HG02798 (cell line): ENCODE measurements at regions not wholly inside any gene's neighbourhood (a gene's known extent, or its start where the extent isn't known, plus 50 kb on each side); places are given as distances from the start of the nearest gene placed in this dataset.

Source experiments
- ATAC-seq: cut with Tn5 transposase; IDR thresholded peaks from one replicate; pipeline ENCODE4 v1.9.1; 2021; ENCODE audit warnings: mild to moderate bottlenecking; ENCODE audit not compliant: unreplicated experiment, poor library complexity

DNA sequence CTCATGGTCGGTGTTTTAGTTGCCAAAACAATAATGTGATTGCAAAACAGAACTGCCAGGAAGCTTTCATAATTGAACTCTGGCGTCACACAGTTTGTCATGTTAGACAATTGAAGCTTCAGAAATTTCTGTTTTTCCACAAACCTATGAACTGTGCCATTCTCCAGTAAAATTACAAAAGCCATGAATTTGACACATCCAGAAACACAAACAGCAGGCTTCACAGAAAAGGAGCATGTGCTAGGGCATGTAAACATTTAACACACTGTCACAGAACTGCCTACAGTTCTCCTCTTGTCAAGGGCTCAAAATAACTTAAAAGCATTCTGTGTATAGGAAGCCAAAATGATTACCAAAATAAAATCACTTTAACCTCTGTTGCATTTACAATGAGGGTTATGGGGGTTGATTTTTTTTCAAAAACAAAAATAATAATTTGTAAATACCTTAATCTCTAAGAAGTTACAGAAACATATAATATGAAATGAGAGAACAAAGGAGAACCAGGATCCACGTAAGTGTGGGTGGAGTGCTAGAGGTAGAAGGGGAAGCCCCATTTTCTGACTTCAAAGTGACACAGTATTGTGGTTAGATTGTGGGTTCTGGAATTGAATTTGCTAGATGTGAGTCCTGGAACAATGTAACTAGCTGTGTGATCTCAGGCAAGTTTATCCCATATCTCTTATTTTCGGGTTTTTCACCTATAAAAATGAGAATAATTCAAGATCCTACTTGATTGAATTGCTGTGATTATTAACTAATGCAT lies 295.0 kb downstream of the CENPC start:
- peak; percentile 34 for ATAC-seq

DNA sequence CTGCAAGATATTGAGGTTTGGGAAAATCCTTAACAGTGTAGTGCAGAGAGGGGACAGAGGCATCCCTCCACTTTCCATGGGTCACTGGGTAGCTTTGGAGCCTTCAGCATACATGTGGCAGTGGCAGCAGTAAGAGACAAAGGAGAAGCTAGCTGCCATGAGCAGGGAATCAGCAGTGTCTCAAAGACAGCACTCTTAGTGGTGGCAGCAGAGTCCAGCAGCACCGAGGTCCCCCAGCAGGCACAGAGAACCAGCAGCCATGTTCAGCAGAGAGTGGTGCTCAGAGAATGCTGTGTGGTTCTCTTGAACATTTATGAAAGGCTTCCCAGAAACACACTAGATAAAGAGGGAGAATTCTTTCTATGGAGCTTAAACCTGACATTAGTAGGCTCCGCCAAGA lies 308.5 kb downstream of the CENPC start:
- ATAC-seq = no peak

DNA sequence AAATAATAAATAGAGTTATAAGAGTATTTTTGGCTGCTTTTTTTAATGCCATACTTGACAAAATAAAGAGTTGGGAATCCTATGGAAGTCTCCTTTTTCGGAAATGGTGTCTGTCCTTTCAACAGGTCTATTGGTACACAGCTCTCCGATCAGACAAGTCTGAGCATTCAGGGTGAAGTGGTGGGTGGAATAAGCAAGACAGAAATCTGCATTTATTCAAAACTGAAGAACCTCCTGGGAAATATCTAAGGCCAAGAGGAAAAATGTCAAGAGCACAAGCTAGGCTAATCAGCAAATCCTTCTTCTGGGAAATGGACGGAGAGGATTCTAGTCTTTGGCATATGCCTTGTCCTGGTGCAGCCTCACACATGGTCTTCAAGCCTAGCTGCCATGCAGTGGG lies 309.0 kb downstream of the CENPC start:
- no peak for ATAC-seq

DNA sequence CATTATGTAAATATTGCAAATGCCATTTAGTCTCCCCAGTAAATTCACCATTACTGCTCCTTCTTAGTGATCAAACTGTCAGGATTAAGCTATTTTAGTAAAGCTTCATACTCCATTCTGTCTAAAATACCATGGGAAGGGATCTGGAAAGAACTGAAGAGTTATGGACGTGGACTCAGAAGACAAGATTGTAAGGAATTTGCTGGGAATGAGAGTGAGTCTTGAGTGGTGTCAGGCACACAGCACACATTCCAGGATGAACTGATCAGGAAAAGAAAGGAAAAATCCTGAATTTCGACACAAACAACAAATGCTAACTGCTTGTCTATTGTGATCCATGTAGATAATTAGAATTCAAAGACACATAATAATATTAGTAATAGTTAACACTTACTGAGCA lies 311.0 kb downstream of the CENPC start:
- no peak for ATAC-seq

DNA sequence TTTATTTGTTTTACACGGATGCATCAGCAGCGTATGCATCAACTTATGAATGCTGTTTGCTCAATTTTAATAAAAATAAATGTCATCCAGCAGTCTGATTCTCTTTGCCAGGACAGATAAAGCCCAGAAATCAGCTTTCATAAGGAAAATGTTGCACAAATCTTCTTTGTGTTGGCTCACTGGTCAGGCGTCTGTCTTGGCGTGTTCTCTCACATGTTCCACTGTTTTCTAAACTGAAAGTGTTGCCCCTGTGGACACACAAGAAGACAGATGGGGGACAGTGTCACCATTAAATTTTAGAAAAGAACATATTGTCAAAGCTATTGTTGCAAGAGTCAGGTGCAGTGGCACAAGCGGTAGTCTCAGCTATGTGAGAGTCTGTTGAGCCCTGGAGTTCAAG lies 316.2 kb downstream of the CENPC start:
- ATAC-seq = no peak

DNA sequence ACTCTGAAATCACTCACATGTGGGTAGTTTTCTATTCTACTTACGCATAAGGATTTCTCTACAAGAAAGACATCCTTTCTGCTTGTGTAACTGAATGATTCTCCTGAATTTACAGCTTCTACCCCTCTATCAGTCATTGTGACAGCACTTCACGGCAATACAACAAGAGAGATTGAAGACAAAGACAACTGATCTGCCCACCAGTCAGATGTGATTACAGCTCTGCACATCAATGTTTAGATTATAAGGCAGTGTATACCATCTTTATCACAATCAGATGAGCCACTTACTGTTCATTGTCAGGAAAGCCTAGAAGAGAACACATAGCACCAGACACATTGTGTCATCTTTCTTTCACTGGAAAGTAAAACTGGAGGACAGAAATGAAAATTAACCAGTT lies 324.4 kb downstream of the CENPC start:
- ATAC-seq = no peak

DNA sequence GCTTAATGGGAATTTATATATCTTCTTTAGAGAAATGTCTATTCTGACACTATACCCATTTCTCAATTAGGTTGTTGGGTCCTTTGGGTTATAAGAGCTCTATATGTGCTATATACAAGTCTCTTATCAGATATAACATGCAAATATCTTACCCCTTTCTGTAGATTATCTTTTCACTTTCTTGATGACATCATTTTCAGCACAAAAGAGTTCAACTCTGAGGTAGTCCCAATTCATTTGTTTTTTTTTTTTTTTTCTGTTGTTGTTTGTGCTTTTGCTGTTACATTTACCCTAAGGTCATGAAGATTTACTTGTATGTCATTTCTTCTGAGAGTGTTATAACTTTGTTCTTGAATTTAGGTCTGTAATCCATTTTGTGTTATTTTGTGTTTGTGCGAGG lies 326.4 kb downstream of the CENPC start:
- ATAC-seq = no peak

DNA sequence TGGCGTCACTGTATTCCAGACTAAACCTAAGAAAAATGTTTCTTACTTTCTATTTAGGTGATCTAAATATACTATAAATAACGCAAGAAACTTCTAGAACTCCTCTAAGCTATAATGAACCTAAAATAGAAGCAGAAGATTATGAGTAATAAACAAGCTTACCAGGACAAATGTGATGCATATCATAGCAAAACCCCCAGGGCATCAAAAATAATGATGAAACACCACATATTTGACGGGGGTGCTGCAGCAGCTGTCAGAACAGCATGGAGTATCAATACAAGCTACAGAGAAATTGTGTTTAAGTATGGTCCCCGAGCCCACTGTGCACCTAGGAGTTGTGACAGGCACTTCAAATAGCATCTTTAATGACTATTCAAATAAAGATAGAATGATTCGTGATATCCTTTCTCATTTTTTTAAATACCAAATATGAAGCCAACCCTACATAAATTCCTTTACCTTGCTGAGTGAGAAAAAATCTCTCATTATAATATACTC lies 337.3 kb downstream of the CENPC start:
- no peak for ATAC-seq

DNA sequence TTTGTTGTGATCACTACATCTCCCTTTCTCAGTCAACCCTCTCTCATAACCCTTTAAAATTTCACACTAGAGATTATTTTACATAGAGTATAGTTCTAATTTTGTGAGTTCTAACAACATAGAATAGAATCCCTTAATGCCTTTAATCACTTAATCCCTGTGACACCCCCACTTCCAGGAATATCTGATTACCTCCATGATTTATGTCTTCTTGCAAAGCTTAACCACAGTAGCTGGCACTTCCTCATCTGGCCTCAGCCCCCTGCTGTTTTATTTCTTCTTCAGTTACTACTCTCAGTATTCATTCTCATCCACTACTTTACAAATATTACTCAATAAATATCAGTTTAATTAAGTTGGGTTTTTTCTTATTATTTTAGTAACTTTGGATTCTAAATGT lies 340.9 kb downstream of the CENPC start:
- ATAC-seq = no peak

DNA sequence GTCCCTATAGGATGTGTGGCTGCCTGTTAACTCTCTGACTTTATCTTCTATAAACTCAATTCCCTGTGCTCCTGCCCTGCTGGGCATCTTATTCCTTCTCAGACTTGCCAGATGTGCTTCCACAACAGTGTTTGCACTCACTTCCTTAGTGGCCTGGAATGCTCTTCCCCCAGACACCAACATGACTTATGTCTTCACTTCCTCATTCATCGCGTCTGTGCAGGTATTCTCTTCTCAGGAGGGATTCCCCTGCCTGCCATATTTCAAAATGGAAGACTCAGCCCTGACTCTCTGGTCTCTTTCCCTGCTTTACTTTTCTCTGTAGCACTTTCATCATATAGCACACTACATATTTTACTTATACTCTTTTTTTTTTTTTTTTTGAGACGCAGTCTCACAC lies 344.0 kb downstream of the CENPC start:
- ATAC-seq = no peak

DNA sequence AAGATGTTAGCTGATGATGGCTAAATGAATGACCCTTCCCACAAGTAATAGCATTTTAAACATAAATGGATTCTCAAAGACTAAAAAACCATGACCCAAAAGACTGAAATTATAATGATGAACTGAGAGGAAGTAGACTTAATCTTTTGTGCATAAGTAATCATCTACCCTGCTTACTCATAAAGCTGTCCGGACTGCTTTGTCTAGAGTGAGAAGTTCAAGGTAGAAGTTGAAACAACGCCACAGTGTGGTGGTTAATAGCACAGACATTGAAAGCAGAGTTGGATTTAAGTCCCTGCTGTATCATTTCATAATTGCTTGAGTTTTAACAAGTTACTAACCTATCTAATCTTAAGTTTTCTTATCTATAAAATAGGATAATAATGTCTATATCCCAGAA lies 346.6 kb downstream of the CENPC start:
- no peak for ATAC-seq

DNA sequence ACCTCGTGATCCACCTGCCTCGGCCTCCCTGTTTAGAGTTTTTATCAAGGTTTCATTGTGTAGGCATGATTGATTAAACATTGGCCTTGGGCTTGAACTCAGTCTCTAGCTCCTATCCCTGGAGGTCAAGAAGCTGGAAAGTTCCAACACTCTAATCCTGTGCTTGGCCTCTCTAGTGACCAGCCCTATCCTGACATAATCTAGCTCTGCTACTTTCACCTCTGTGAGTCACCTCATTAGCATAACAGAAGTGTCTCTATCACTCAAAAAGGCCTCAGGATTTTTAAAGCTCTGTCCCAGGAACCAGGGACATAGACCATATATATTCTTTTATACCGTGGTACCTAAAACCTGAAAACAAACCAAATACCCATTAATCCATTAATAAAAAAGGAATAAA lies 377.5 kb downstream of the CENPC start:
- ATAC-seq = no peak

DNA sequence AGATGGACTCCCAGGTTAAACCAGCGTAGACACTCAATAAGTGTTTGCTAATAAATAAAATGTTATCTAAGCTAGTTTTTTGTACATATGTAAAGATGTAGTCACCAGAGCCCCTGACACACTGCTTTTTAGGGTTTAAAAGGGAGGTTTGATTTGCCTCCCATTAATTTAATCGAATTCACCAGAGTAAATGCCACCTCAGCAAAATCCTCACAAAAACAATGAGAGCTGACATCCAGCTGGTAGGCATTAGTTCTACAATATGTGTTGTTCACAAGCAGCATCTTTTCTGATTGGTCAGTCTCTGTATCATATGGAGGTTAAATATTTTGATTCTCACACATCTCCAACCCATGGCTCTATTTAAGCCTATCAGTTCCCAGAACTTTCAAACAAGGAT lies 382.6 kb downstream of the CENPC start:
- ATAC-seq = no peak

DNA sequence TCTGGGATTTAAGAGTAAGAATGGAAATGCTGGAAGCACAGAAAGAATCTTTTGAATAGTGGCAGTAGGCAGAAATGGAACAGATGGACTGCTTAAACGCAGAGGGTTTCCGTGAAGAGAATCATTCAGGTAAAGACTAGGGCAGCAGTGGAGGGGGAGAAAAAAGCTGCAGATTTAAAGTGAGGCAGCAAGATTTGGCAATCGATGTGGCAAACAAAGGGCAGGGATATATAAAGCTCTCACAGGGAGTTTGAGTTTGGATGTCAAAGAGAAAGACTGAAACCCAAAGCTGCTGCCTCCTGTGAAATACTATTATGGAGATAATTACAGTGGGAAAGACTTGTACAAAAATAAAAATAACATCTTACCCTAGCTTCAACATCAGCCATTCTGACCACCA lies 384.0 kb downstream of the CENPC start:
- no peak for ATAC-seq

DNA sequence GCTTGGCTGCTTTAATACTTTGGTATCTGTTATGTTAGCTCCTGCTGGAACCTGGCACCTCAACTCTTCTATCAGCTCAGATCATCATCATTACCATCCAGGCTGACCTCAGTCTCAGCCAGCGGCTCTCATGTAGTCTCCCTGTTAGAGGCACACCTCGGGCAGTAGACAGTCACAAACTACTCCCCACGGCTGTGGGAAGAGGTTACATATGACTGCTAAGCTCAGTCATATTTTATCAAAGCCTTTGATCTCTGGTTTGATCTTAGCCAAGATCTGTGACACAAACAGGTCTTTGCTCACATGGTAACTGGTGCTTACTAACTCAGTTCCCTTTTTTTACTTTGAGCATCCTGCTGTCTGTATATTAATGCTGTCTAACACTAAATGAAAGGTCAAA lies 384.9 kb downstream of the CENPC start:
- no peak for ATAC-seq

DNA sequence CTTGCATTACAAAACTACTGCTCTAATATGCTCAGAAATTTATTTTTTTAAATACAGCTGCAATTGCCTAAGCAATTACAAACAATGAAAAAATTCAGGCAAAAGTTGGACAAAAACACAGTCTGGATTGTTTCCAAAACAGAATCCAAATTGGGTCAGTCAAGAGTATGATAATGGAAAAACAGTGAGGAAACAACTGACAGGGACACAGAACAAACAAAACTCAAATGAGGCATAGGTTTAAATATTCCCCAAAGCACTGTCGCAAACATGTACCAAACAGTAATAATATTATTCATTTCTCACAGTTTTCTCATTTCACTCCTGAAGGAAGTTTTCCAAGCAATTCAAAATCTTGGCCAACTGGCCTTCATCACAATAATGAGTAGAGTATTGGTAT lies 386.6 kb downstream of the CENPC start:
- ATAC-seq = no peak

DNA sequence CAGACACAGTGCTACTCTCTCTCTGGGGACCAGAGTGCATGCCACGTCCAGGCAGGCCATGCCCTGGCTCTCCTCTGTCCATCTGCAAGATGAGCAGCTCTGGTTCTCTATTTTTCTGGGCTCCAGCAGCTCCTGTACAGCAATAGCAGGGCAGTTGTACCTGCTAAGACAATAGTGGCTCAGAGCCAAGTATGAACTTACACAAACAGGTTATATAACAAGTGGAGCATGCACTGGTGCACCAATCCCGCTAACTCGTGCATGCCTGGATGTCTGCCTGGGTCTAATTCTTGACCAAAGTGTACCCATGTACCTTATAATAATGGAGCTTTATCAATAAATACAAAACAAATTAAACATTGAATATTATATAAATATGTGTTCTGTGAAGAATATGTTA lies 392.3 kb downstream of the CENPC start:
- ATAC-seq = no peak

DNA sequence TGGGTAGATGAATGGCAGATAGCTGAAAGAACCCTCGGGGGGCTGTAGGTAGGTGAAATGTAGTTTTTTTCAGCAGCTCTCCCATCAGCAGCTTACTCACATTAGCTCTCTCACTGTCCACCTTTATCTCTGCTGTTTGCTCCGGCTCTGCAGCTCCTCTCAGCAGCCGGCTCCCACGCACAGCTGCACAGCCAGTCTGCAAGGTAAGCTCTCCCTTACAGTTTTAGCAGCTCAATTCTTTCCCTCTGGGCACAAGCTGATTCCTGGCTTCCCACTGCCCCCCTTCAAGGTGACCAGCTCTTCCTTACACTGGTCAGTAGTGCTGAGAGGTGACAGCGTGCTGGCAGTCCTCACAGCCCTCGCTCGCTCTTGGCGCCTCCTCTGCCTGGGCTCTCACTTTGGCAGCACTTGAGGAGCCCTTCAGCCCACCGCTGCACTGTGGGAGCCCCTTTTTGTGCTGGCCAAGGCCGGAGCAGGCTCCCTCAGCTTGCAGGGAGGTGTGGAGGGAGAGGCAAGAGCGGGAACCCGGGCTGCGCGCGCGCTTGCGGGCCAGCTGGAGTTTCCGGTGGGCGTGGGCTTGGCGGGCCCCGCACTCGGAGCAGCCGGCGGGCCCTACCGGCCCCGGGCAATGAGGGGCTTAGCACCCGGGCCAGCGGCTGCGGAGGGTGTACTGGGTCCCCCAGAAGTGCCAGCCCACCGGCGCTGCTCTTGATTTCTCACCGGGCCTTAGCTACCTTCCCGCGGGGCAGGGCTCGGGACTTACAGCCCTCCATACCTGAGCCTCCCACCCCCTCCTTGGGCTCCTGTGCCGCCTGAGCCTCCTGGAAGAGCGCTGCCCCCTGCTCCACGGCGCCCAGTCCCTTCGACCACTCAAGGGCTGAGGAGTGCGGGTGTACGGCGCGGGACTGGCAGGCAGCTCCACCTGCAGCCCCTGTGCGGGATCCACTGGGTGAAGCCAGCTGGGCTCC lies 393.6 kb downstream of the CENPC start:
- no peak for ATAC-seq

DNA sequence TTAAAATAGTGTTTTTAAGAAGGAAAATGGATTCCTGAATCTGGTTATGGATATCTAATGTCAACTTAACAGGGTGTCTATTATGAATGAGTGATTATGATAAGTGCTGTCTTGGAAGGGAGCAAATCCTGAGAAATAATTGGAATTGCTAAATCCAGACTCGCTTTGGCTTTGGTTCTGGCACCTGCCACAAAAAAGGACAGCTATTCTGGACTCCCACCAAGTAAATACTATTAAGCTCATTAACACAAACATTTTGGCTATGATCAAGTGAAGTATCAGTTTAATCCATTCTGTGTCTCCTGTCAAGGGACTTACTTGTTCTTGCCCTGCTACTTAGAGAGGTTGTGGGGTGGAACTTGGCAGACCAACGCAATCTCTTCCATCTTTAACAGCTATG lies 403.7 kb downstream of the CENPC start:
- no peak for ATAC-seq

DNA sequence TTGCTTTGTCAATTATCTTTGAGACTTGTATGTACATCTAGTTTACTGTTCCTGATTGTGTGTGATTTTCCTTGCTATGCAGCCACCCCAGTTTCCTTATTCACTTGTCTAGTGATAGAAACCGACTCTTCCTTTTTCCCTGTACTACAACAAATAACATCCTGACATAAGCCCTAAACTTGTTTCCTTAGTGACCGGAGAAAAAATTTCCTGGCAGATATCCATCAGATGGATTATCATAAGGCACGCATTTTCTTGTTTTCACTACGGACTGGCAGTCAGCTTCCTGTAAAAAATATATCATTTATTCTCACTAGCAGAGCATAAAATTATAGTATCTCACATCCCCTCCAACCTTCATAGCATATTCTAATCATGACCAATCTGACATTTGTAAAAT lies 410.7 kb downstream of the CENPC start:
- no peak for ATAC-seq

DNA sequence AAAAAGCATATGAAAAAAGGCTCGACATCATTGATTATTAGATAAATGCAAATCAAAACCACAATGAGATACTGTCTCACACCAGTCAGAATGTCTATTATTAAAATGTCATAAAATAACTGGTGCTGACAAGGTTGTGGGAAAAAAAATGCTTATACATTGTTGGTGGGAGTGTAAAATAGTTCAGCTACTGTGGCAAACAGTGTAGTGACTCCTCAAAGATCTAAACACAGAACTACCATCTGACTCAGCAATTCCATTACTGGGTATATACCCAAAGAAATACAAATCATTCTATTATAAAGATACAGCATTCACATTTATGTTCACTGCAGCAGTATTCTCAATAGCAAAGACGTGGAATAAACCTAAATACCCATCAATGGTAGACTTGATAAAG lies 412.1 kb downstream of the CENPC start:
- no peak for ATAC-seq
